ENCODE measurements at regions not wholly inside any gene's neighbourhood (a gene's known extent, or its start where the extent isn't known, plus 50 kb on each side); places are given as distances from the start of the nearest gene placed in this dataset.

DNA sequence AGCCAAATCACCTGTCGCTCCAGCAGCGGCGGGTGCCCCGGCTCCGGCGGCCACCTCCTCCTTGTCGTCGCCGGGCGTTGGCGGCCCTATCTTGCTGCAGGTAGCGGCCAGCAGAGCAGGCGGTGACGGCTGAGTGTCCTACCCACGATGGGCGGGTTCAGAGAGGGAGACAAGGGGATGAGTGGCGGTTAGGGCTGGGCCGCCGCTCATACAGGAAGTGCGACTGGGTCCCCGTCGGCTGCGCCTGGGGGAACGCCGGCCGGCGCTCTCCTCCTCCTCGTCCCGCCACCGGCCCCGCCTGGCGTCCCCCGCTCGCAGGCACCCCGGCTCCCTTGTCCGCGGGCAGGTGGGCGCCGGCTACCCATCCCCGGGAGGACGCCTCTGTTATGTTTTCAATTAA, 1692.0 kb downstream of the SLITRK5 start:
- DNase-seq (ENCODE audit: insufficient read length, low spot score, missing footprints) = no peak
- no peaks in the 10 kb centered on the region for H4K20me1 ChIP-seq (ENCODE audit: insufficient read depth, low read length)
- no peak for TF ChIP-seq CTCF (IDR thresholded peaks at IDR 0.05; ENCODE audit: extremely low read depth, low read depth, low read length)
- H3K27ac ChIP-seq (ENCODE audit: low read depth, low read length) = no peak overlapping the region
- no peak overlapping the region for H3K4me2 ChIP-seq (ENCODE audit: insufficient read depth, low read length)
- no peaks in the 10 kb centered on the region for H3K79me2 ChIP-seq (ENCODE audit: insufficient read depth, low read length)
- no peaks in the 10 kb centered on the region for H3K9me3 ChIP-seq (ENCODE audit: low read depth, low read length)
- H2AFZ ChIP-seq (ENCODE audit: low read length) = no peak overlapping the region
- no peaks in the 10 kb centered on the region for H3K36me3 ChIP-seq (ENCODE audit: insufficient read depth, low read length)
- no peaks in the 10 kb centered on the region for H3K27me3 ChIP-seq (ENCODE audit: insufficient read depth, low read length)
- no peak overlapping the region for H3K4me3 ChIP-seq (ENCODE audit: insufficient read depth, low read length)
- no peaks in the 10 kb centered on the region for H3K4me1 ChIP-seq (ENCODE audit: insufficient read depth, low read length)

- H3K9me3 ChIP-seq (ENCODE audit: low read depth, low read length) = no peaks in the 10 kb centered on the region
- H4K20me1 ChIP-seq (ENCODE audit: insufficient read depth, low read length) = no peaks in the 10 kb centered on the region
- no peak overlapping the region for H3K4me3 ChIP-seq (ENCODE audit: insufficient read depth, low read length)
- H3K27ac ChIP-seq (ENCODE audit: low read depth, low read length) = no peak overlapping the region
- no peak overlapping the region for H3K4me2 ChIP-seq (ENCODE audit: insufficient read depth, low read length)
- no peaks in the 10 kb centered on the region for H3K36me3 ChIP-seq (ENCODE audit: insufficient read depth, low read length)
- no peaks in the 10 kb centered on the region for H3K79me2 ChIP-seq (ENCODE audit: insufficient read depth, low read length)
- no peaks in the 10 kb centered on the region for H3K27me3 ChIP-seq (ENCODE audit: insufficient read depth, low read length)
- no peak for DNase-seq (ENCODE audit: insufficient read length, low spot score, missing footprints)
- TF ChIP-seq CTCF (IDR thresholded peaks at IDR 0.05; ENCODE audit: extremely low read depth, low read depth, low read length) = no peak
- H3K4me1 ChIP-seq (ENCODE audit: insufficient read depth, low read length) = no peaks in the 10 kb centered on the region
- H2AFZ ChIP-seq (ENCODE audit: low read length) = no peak overlapping the region
Observed at GRCh38 chr13:89372193-89372592, 1701.0 kb downstream of the SLITRK5 start.

- no peak overlapping the region for H3K27ac ChIP-seq (ENCODE audit: low read depth, low read length)
- no peaks in the 10 kb centered on the region for H3K36me3 ChIP-seq (ENCODE audit: insufficient read depth, low read length)
- no peak for DNase-seq (ENCODE audit: insufficient read length, low spot score, missing footprints)
- H2AFZ ChIP-seq (ENCODE audit: low read length) = no peak overlapping the region
- no peaks in the 10 kb centered on the region for H3K4me1 ChIP-seq (ENCODE audit: insufficient read depth, low read length)
- no peaks in the 10 kb centered on the region for H3K79me2 ChIP-seq (ENCODE audit: insufficient read depth, low read length)
- TF ChIP-seq CTCF (IDR thresholded peaks at IDR 0.05; ENCODE audit: extremely low read depth, low read depth, low read length) = no peak
- H3K27me3 ChIP-seq (ENCODE audit: insufficient read depth, low read length) = no peaks in the 10 kb centered on the region
- H3K4me3 ChIP-seq (ENCODE audit: insufficient read depth, low read length) = no peak overlapping the region
- H4K20me1 ChIP-seq (ENCODE audit: insufficient read depth, low read length) = no peaks in the 10 kb centered on the region
- peaks cover 3% of the 10 kb centered on the region for H3K9me3 ChIP-seq (ENCODE audit: low read depth, low read length)
- no peak overlapping the region for H3K4me2 ChIP-seq (ENCODE audit: insufficient read depth, low read length)
Observed at GRCh38 chr13:89375839-89376238, 1704.7 kb downstream of the SLITRK5 start.

DNA sequence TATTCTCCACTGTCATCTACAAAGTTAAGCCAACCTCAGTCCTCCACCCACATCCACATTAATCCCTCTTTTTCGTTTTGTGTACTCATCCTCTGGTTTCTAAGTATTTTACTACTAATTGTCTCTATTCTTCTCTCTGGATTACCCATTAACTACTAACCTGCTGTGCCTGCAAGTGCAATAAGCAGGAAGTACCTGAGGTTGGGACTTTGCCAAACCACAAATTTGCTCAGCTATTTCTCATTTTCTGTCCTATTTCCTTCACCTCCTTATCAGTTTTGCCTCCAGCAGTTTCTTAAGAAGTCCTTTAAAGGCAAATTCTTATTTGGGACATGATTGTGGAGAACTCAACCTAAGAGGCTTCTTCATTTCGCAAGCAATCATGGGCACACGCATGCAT, 1708.9 kb downstream of the SLITRK5 start:
- no peaks in the 10 kb centered on the region for H3K27me3 ChIP-seq (ENCODE audit: insufficient read depth, low read length)
- no peaks in the 10 kb centered on the region for H4K20me1 ChIP-seq (ENCODE audit: insufficient read depth, low read length)
- no peaks in the 10 kb centered on the region for H3K36me3 ChIP-seq (ENCODE audit: insufficient read depth, low read length)
- no peaks in the 10 kb centered on the region for H3K4me1 ChIP-seq (ENCODE audit: insufficient read depth, low read length)
- no peak for DNase-seq (ENCODE audit: insufficient read length, low spot score, missing footprints)
- H3K4me3 ChIP-seq (ENCODE audit: insufficient read depth, low read length) = no peak overlapping the region
- H2AFZ ChIP-seq (ENCODE audit: low read length) = no peak overlapping the region
- no peaks in the 10 kb centered on the region for H3K79me2 ChIP-seq (ENCODE audit: insufficient read depth, low read length)
- peaks cover 3% of the 10 kb centered on the region for H3K9me3 ChIP-seq (ENCODE audit: low read depth, low read length)
- H3K27ac ChIP-seq (ENCODE audit: low read depth, low read length) = no peak overlapping the region
- no peak overlapping the region for H3K4me2 ChIP-seq (ENCODE audit: insufficient read depth, low read length)
- TF ChIP-seq CTCF (IDR thresholded peaks at IDR 0.05; ENCODE audit: extremely low read depth, low read depth, low read length) = no peak

Data from osteoblast (primary cell).